GM18511 (cell line): ENCODE measurements at regions not wholly inside any gene's neighbourhood (a gene's known extent, or its start where the extent isn't known, plus 50 kb on each side); places are given as distances from the start of the nearest gene placed in this dataset.
A peak's percentile ranks its signal among the peaks of the same experiment; 100 is the strongest.

ENCODE experiments used
- ATAC-seq: cut with Tn5 transposase; IDR thresholded peaks from one replicate; pipeline ENCODE4 v1.9.1; 2021; ENCODE audit warnings: mild to moderate bottlenecking, moderate library complexity; ENCODE audit not compliant: unreplicated experiment

- no peak for ATAC-seq
These were observed 95.9 kb upstream of the PPP2R5A start for GRCh38 chr1:212189352-212189738.

- no peak for ATAC-seq
These were observed 95.0 kb upstream of the PPP2R5A start for GRCh38 chr1:212190169-212190568.

GRCh38 chr1:212192261-212192998, 92.8 kb upstream of the PPP2R5A start:
- ATAC-seq = no peak

GRCh38 chr1:212196355-212196754, 88.9 kb upstream of the PPP2R5A start:
- no peak for ATAC-seq

- no peak for ATAC-seq
These were observed 83.7 kb upstream of the PPP2R5A start for GRCh38 chr1:212201461-212201860.

- no peak for ATAC-seq
These were observed 81.6 kb upstream of the PPP2R5A start for GRCh38 chr1:212203630-212204029.

GRCh38 chr1:212205006-212205405, 80.2 kb upstream of the PPP2R5A start:
- ATAC-seq = no peak

GRCh38 chr1:212205843-212206242, 79.4 kb upstream of the PPP2R5A start:
- ATAC-seq = no peak

- ATAC-seq = no peak
These were observed 78.1 kb upstream of the PPP2R5A start for GRCh38 chr1:212207118-212207517.

GRCh38 chr1:212207822-212208520, 77.2 kb upstream of the PPP2R5A start:
- ATAC-seq = no peak

GRCh38 chr1:212208978-212209644, 76.1 kb upstream of the PPP2R5A start:
- no peak for ATAC-seq

GRCh38 chr1:212211371-212211770, 73.8 kb upstream of the PPP2R5A start:
- no peak for ATAC-seq

- no peak for ATAC-seq
These were observed 72.9 kb upstream of the PPP2R5A start for GRCh38 chr1:212212343-212212742.

GRCh38 chr1:212212906-212213305, 72.3 kb upstream of the PPP2R5A start:
- ATAC-seq = no peak

- no peak for ATAC-seq
These were observed 71.4 kb upstream of the PPP2R5A start for GRCh38 chr1:212213784-212214183.

- ATAC-seq = no peak
These were observed 70.9 kb upstream of the PPP2R5A start for GRCh38 chr1:212214325-212214724.

GRCh38 chr1:212215910-212216309, 69.3 kb upstream of the PPP2R5A start:
- no peak for ATAC-seq

GRCh38 chr1:212217633-212218032, 67.6 kb upstream of the PPP2R5A start:
- ATAC-seq = no peak

- no peak for ATAC-seq
These were observed 67.1 kb upstream of the PPP2R5A start for GRCh38 chr1:212218065-212218464.

- ATAC-seq = peak; percentile 95
These were observed 66.3 kb upstream of the PPP2R5A start for GRCh38 chr1:212218911-212219310.

GRCh38 chr1:212219679-212220463, 65.3 kb upstream of the PPP2R5A start:
- no peak for ATAC-seq
